Pancreas (tissue), 10 donors: ENCODE measurements at regions not wholly inside any gene's neighbourhood (a gene's known extent, or its start where the extent isn't known, plus 50 kb on each side); places are given as distances from the start of the nearest gene placed in this dataset.

Experiments
- ATAC-seq, 4 donors: fragments of 200-7000 bp; cut with Tn5 transposase; one replicate each; pipeline versions ENCODE4 v1.8.0 to v1.9.1; 2020; ENCODE audit warnings: mild to moderate bottlenecking in 4 of 4, moderate library complexity in 4 of 4
- DNase-seq, 6 donors: peaks; one replicate each; pipeline ENCODE4 v3.0.0-alpha.2; 2020
- FAIRE-seq: peaks from 2 replicates; lab custom pipeline; 2012; peaks lifted over from hg19 to GRCh38; lab: Jason Lieb, UNC
- H3K27ac ChIP-seq, 4 donors: fragments of 200-600 bp; sonication (generic); 1 replicate in 3 of 4; 2 replicates in 1 of 4; pipeline versions ENCODE4 v1.5.0 to v1.8.0; 2020
- H3K27me3 ChIP-seq, 4 donors: fragments of 200-600 bp; one replicate each; pipeline ENCODE4 v1.8.0; 2021
- H3K36me3 ChIP-seq, 3 donors: fragments of 200-600 bp; sonication (generic) in 1 of 3; one replicate each; pipeline versions ENCODE4 v1.5.0 to v1.8.0; 2020 to 2021
- H3K4me1 ChIP-seq, 3 donors: fragments of 200-600 bp; one replicate each; pipeline ENCODE4 v1.8.0; 2021
- H3K4me3 ChIP-seq, 4 donors: fragments of 200-600 bp; sonication (generic) in 2 of 4; one replicate each; pipeline versions ENCODE4 v1.5.0 to v1.8.0; 2020 to 2021
- H3K9me3 ChIP-seq, 4 donors: fragments of 200-600 bp; one replicate each; pipeline ENCODE4 v1.8.0; 2021
- WGBS, 2 donors: extraction: QIAGEN DNeasy Blood & Tissue Kit; methylation state at CpG; one replicate each; pipeline ENCODE4 v1.1.7; 2013; 5-methylcytosine and 5-hydroxymethylcytosine counted together
- intact Hi-C, 3 donors: fragments of 100-400 bp; cut with DNase I; formaldehyde crosslinking; loops; one replicate each; pipeline versions ENCODE4 v1.11.1 to v1.14.2; 2022
- TF ChIP-seq, protein P1 (sequence below), 4 donors: fragments of 200-600 bp; sonication (generic) in 3 of 4; IDR thresholded peaks; one replicate each; pipeline versions ENCODE4 v1.5.0 to v1.8.0; 2021; ENCODE audit warnings: antibody characterized with exemption in 4 of 4
- donor health status: healthy with polysubstance abuse.
- donor health status: DM: no; HTN: no; CAD: no; lungs with moderate emphysema.
- donor health status: DM: no; HTN: no; CAD: no.
- donor health status: control.
- donor health status: control.
- donor health status: Bipolar disorder and iron deficiency.
- donor health status: DM: yes; HTN: yes; CAD: no.
- donor health status: DM: no; HTN: no; CAD: no.
- donor health status: DM: no; HTN: no; CAD: no.
- donor health status: DM: yes; HTN: yes; CAD: no.

- no peak for ATAC-seq
- Histone ChIP-seq H3K9me3 (no peaks in the 10 kb centered on the region), H3K27me3 (peaks cover 0 to 3% (median 0%) of the 10 kb centered on the region in 4 donors), H3K36me3 (no peaks in the 10 kb centered on the region), H3K4me1 (no peaks in the 10 kb centered on the region), H3K27ac (no peak overlapping the region), H3K4me3 (no peak overlapping the region)
- DNase-seq, result no peak
- intact Hi-C loops, result no loop called here
- WGBS, 2 donors, result 0 to 56% methylated on average over 1 of the region's 1 CpG
- no peak for FAIRE-seq
- TF ChIP-seq, protein P1, sequence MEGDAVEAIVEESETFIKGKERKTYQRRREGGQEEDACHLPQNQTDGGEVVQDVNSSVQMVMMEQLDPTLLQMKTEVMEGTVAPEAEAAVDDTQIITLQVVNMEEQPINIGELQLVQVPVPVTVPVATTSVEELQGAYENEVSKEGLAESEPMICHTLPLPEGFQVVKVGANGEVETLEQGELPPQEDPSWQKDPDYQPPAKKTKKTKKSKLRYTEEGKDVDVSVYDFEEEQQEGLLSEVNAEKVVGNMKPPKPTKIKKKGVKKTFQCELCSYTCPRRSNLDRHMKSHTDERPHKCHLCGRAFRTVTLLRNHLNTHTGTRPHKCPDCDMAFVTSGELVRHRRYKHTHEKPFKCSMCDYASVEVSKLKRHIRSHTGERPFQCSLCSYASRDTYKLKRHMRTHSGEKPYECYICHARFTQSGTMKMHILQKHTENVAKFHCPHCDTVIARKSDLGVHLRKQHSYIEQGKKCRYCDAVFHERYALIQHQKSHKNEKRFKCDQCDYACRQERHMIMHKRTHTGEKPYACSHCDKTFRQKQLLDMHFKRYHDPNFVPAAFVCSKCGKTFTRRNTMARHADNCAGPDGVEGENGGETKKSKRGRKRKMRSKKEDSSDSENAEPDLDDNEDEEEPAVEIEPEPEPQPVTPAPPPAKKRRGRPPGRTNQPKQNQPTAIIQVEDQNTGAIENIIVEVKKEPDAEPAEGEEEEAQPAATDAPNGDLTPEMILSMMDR (IDR thresholded peaks at IDR 0.05), result no peak
These were observed 168.8 kb downstream of the CDH26 start for GRCh38 chr20:60126975-60127374.

- Histone ChIP-seq H3K4me1 (no peaks in the 10 kb centered on the region), H3K27me3 (peaks cover 0 to 5% (median 0%) of the 10 kb centered on the region in 4 donors), H3K36me3 (no peaks in the 10 kb centered on the region), H3K27ac (no peak overlapping the region), H3K4me3 (no peak overlapping the region), H3K9me3 (no peaks in the 10 kb centered on the region)
- ATAC-seq (peak in 1 of 4 donors; percentile 35), DNase-seq (no peak), FAIRE-seq (no peak)
- intact Hi-C loops, result no loop called here
- TF ChIP-seq, protein P1 (IDR thresholded peaks at IDR 0.05), result no peak
- WGBS, 2 donors, result 40 to 47% methylated on average over 6 of the region's 6 CpGs
These were observed 173.2 kb downstream of the CDH26 start for GRCh38 chr20:60131375-60131774.

DNA sequence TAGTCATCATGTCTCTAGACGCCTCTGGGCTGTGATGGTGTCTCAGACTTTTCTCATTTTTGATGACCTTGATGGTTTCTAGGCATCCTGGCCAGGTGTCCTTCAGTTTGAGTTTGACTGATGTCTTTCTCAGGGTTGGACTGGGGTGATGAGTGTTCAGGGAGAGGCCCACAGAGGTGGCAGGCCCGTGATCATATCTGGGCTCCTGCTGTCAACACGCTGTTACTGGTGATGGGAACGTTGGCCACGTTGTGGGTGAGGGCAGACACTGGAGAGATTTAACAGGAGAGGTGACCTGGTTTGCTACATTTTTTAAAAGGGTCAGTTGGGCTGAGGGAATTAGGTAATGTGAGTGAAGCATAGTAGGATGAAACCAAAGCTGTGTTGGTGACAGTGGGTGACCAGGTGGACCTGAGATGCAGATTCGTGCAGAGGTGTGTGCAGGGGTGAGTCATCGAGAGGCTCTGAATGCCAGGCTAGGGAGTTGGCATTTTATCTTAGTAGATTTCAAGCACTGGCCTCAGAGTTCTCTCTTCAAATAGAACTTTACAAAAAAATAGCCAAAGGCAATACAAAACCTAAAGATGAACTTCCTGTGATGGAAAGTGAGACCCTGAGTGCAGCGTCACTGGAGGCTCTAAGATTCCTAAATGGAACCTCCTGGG, 174.1 kb downstream of the CDH26 start:
- intact Hi-C loops, result no loop called here
- ATAC-seq (no peak), FAIRE-seq (no peak), DNase-seq (no peak)
- no peaks in the 10 kb centered on the region for H3K4me1 ChIP-seq
- no peak overlapping the region for H3K27ac ChIP-seq
- TF ChIP-seq, protein P1 (IDR thresholded peaks at IDR 0.05), result no peak
- H3K4me3 ChIP-seq, result no peak overlapping the region
- H3K9me3 ChIP-seq, result no peaks in the 10 kb centered on the region
- no peaks in the 10 kb centered on the region for H3K36me3 ChIP-seq
- H3K27me3 ChIP-seq, result peaks cover 0 to 5% (median 0%) of the 10 kb centered on the region in 4 donors
- 61 to 72% methylated on average over 8 of the region's 8 CpGs for WGBS, 2 donors

DNA sequence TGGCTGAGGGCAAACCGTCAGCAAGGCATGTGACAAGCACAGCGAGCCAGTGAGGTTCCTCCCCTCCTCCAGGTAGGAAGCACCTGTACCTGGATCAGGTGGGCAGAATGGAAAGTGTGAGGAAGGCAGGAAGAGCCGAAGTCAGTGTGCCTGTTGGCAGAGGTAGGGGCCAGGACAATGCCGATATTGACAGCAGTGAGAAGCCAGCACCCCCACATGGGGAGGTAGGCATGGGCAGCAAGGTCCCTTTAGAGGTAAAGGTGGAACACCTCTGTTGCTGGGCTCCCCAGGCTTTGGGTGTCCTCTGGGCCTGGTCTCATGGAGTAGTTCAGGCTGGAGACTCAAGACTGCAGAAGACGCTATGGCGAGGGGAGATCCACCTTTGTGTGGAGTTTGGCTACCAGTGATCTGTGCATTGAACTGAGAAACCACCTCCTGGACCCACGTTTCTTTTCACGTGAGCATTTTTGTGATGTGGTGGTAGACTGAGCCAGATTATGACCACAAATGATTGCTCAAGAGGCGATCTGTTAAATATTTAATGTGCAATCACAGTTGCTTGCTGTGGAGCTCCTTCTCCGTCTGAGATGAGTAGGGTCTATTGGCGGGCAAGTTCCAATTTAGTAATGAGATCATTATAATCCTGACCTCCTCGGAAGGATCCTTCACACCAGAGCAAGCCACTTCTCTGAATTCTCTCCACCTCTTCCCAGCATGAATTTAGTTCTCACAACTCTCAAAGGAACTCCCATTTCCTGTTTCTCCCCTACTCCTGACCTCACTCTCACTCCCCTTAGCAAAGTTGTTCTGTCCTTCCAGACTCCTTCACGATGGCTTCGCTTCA, 174.8 kb downstream of the CDH26 start:
- Histone ChIP-seq H3K4me3 (no peak overlapping the region), H3K9me3 (no peaks in the 10 kb centered on the region), H3K36me3 (no peaks in the 10 kb centered on the region), H3K27me3 (peaks cover 0 to 5% (median 0%) of the 10 kb centered on the region in 4 donors), H3K27ac (no peak overlapping the region), H3K4me1 (no peaks in the 10 kb centered on the region)
- intact Hi-C loops, result no loop called here
- ATAC-seq (no peak), DNase-seq (no peak), FAIRE-seq (no peak)
- TF ChIP-seq, protein P1 (IDR thresholded peaks at IDR 0.05), result no peak
- WGBS, 2 donors, result 65 to 73% methylated on average over 14 of the region's 14 CpGs
